K562 (cell line): ENCODE measurements at regions not wholly inside any gene's neighbourhood (a gene's known extent, or its start where the extent isn't known, plus 50 kb on each side); places are given as distances from the start of the nearest gene placed in this dataset.

Source experiments
- ATAC-seq: fragments of 200-7000 bp; cut with Tn5 transposase; 3 replicates; pipeline ENCODE4 v1.9.1; 2020; ENCODE audit warnings: moderate library complexity
- BruUV-seq: library from RNA; stranded (reverse); fragments of 400-500 nt; replicated peaks from 2 replicates; lab custom pipeline; 2021; lab: Mats Ljungman, UMichigan
- CTCF ChIA-PET: fragments of 300-600 bp; formaldehyde crosslinking; extraction: SDS; loops from one replicate; lab custom pipeline; 2021; ENCODE audit warnings: low intra/inter-chr PET ratio; lab: Yijun Ruan, JAX
- POLR2A ChIA-PET: fragments of 300-600, 350-650 bp; sonication (Branson Sonifier 250); formaldehyde crosslinking; extraction: SDS; loops from one replicate; lab custom pipeline; 2021; ENCODE audit warnings: antibody characterized with exemption, inconsistent platforms; lab: Yijun Ruan, JAX
- DNase-seq, 4 experiments: peaks; one replicate each; pipeline versions ENCODE4 v3.0.0 to v3.0.0-alpha.2; 2011 to 2018; ENCODE audit warnings: low spot score in 3 of 4, mixed read lengths in 3 of 4; ENCODE audit errors: extremely low read depth in 1 of 4
- FAIRE-seq: peaks from 2 replicates; lab custom pipeline; 2011; peaks lifted over from hg19 to GRCh38; lab: Jason Lieb, UNC
- H2AFZ ChIP-seq: 2 replicates; pipeline ENCODE4 v1.6.0; 2011; ENCODE audit warnings: low read depth, low read length, control low read depth, inconsistent platforms
- H3K27ac ChIP-seq: fragments of 200-600 bp; 3 replicates; pipeline ENCODE4 v1.8.0; 2011; ENCODE audit warnings: low read depth, mild to moderate bottlenecking, control low read depth, inconsistent platforms, low read length, moderate library complexity, mixed read lengths; ENCODE audit errors: extremely low read depth
- H3K27me3 ChIP-seq, 2 experiments: fragments of 300-600 bp in 1 of 2; 2 replicates in 1 of 2; 3 replicates in 1 of 2; pipeline versions ENCODE4 v1.6.0 to v1.8.0; 2011; ENCODE audit warnings: inconsistent platforms in 2 of 2, low read length in 2 of 2, mild to moderate bottlenecking in 1 of 2, mixed read lengths in 1 of 2, moderate library complexity in 1 of 2; ENCODE audit not compliant: control insufficient read depth in 2 of 2, insufficient read depth in 2 of 2
- H3K36me3 ChIP-seq: fragments of 300-600 bp; 3 replicates; pipeline ENCODE4 v1.8.0; 2011; ENCODE audit warnings: mild to moderate bottlenecking, low read length, inconsistent platforms; ENCODE audit not compliant: control insufficient read depth, insufficient read depth
- H3K4me1 ChIP-seq, 2 experiments: fragments of 200-600 bp in 1 of 2; replicated peaks in 1 of 2; 2 replicates in 1 of 2; 3 replicates in 1 of 2; pipeline versions ENCODE4 v1.5.1 to v1.8.0; 2011; ENCODE audit warnings: inconsistent platforms in 2 of 2, low read length in 2 of 2, mild to moderate bottlenecking in 1 of 2, mixed read lengths in 1 of 2, moderate library complexity in 1 of 2; ENCODE audit not compliant: control insufficient read depth in 2 of 2, insufficient read depth in 2 of 2
- H3K4me2 ChIP-seq: 2 replicates; pipeline ENCODE4 v1.6.1; 2011; ENCODE audit warnings: low read length, control low read depth, inconsistent platforms, mixed read lengths; ENCODE audit not compliant: insufficient read depth
- H3K4me3 ChIP-seq: fragments of 200-600 bp; sonication (generic), shearing (Covaris generic); 2 replicates; pipeline ENCODE4 v1.5.1; 2016; ENCODE audit warnings: control low read depth, inconsistent platforms
- H3K79me2 ChIP-seq: fragments of 200-600 bp; 3 replicates; pipeline ENCODE4 v1.8.0; 2011; ENCODE audit warnings: low read length, inconsistent platforms; ENCODE audit not compliant: control insufficient read depth, insufficient read depth
- H3K9ac ChIP-seq, 2 experiments: 2 replicates each; pipeline versions ENCODE4 v1.6.0 to v1.6.1; 2011; ENCODE audit warnings: low read depth in 2 of 2, low read length in 2 of 2, control low read depth in 1 of 2, inconsistent platforms in 1 of 2, mild to moderate bottlenecking in 1 of 2, mixed read lengths in 1 of 2; ENCODE audit not compliant: insufficient read depth in 1 of 2
- H3K9me1 ChIP-seq: one replicate; pipeline ENCODE4 v1.6.0; 2011; ENCODE audit warnings: inconsistent platforms, mild to moderate bottlenecking, low read length, moderate library complexity; ENCODE audit not compliant: control insufficient read depth, insufficient read depth
- H3K9me3 ChIP-seq: replicated peaks from 2 replicates; pipeline ENCODE4 v1.5.1; 2011; ENCODE audit warnings: low read depth, low read length, inconsistent platforms; ENCODE audit not compliant: control insufficient read depth, insufficient read depth
- H4K20me1 ChIP-seq: replicated peaks from 2 replicates; pipeline ENCODE4 v1.6.1; 2011; ENCODE audit warnings: low read length, inconsistent platforms, mixed read lengths; ENCODE audit not compliant: control insufficient read depth, insufficient read depth
- ATF7 ChIP-seq: fragments of 450-650 bp; IDR thresholded peaks from 2 replicates; pipeline ENCODE4 v1.7.1; 2014; ENCODE audit warnings: mild to moderate bottlenecking, moderate library complexity
- CC2D1A ChIP-seq: fragments of 450-650 bp; IDR thresholded peaks from 2 replicates; pipeline ENCODE4 v1.6.1; 2017; ENCODE audit warnings: mild to moderate bottlenecking
- NCOA2 ChIP-seq, 2 experiments: fragments of 450-650 bp; IDR thresholded peaks; 2 replicates each; pipeline ENCODE4 v1.6.1; 2018; ENCODE audit warnings: mild to moderate bottlenecking in 2 of 2, moderate library complexity in 1 of 2; ENCODE audit not compliant: partially characterized antibody in 2 of 2
- NONO ChIP-seq, 2 experiments: fragments of 200-400 bp in 1 of 2; fragments of 450-650 bp in 1 of 2; formaldehyde crosslinking in 1 of 2; IDR thresholded peaks; 2 replicates each; pipeline ENCODE4 v1.6.1; 2017; ENCODE audit warnings: low read depth in 2 of 2, mild to moderate bottlenecking in 2 of 2, moderate library complexity in 2 of 2, low read length in 1 of 2
- SIRT6 ChIP-seq: IDR thresholded peaks from one replicate; pipeline ENCODE4 v1.6.1; 2012; ENCODE audit warnings: low read depth, mild to moderate bottlenecking, control low read depth, inconsistent platforms, low read length, moderate library complexity
- TBP ChIP-seq: optimal IDR thresholded peaks from 2 replicates; pipeline ENCODE3; 2011; ENCODE audit warnings: low read depth, low read length, improper control_type of control experiment
- ZBTB2 ChIP-seq: fragments of 450-650 bp; IDR thresholded peaks from 2 replicates; pipeline ENCODE4 v1.6.1; 2016; ENCODE audit warnings: antibody characterized with exemption
- ZNF174 ChIP-seq: fragments of 250-450 bp; sonication (Bioruptor Pico); IDR thresholded peaks from 2 replicates; pipeline ENCODE4 v1.4.0; 2020; ENCODE audit warnings: mild to moderate bottlenecking
- ZNF436 ChIP-seq: fragments of 250-450, 450-650 bp; sonication (Bioruptor Pico); formaldehyde crosslinking; IDR thresholded peaks from 2 replicates; pipeline ENCODE4 v1.7.0; 2020; ENCODE audit warnings: mild to moderate bottlenecking
- ZNF445 ChIP-seq: fragments of 250-450 bp; sonication (Bioruptor Pico); IDR thresholded peaks from 2 replicates; pipeline ENCODE4 v1.4.0; 2020; ENCODE audit warnings: low read depth, mild to moderate bottlenecking, moderate library complexity
- ZNF561 ChIP-seq: fragments of 450-650 bp; formaldehyde crosslinking; conservative IDR thresholded peaks from 2 replicates; pipeline ENCODE4 v1.4.0; 2020; ENCODE audit warnings: mild to moderate bottlenecking, moderate library complexity
- WGBS: fragments of 100-300 bp; shearing (Covaris generic); methylation state at CpG from one replicate; pipeline ENCODE4 v1.1.6; 2016; ENCODE audit warnings: low coverage, mixed read lengths; ENCODE audit not compliant: insufficient coverage; ENCODE audit errors: missing lambda C conversion rate; 5-methylcytosine and 5-hydroxymethylcytosine counted together
- in situ Hi-C: fragments of 300-500 bp; cut with MboI; formaldehyde crosslinking; loops from 4 replicates; pipeline ENCODE4 v1.15.0; 2018; ENCODE audit warnings: inconsistent platforms, mixed read lengths
- intact Hi-C: fragments of 100-400 bp; cut with micrococcal nuclease; formaldehyde crosslinking; loops from 2 replicates; pipeline ENCODE4 v1.14.2; 2022
- TF ChIP-seq, protein P1 (sequence below), 3 experiments: IDR thresholded peaks in 2 of 3; conservative IDR thresholded peaks in 1 of 3; 2 replicates each; pipeline ENCODE4 v1.5.1; 2011 to 2012; ENCODE audit warnings: low read length in 3 of 3, mild to moderate bottlenecking in 3 of 3, control low read depth in 2 of 3, improper control_type of control experiment in 1 of 3, inconsistent platforms in 1 of 3, low read depth in 1 of 3, mixed read lengths in 1 of 3, moderate library complexity in 1 of 3; ENCODE audit not compliant: insufficient read depth in 2 of 3
- TF ChIP-seq, protein P2 (sequence below): sonication (generic); formaldehyde crosslinking; IDR thresholded peaks from 2 replicates; pipeline ENCODE4 v1.8.1; 2023; ENCODE audit warnings: mild to moderate bottlenecking, missing genetic modification reagents
- TF ChIP-seq, protein P3 (sequence below), 2 experiments: fragments of 450-650 bp in 1 of 2; IDR thresholded peaks; 2 replicates each; pipeline ENCODE4 v1.6.1; 2011 to 2017; ENCODE audit warnings: low read depth in 2 of 2, antibody characterized with exemption in 1 of 2, borderline replicate concordance in 1 of 2, low read length in 1 of 2, mild to moderate bottlenecking in 1 of 2, mixed read lengths in 1 of 2; ENCODE audit not compliant: control insufficient read depth in 1 of 2

GRCh38 chr10:78596556-78596955 is 472.2 kb upstream of the ZMIZ1 start:
- H3K4me3 ChIP-seq: no peak overlapping the region
- H3K4me1 ChIP-seq: no peaks in the 10 kb centered on the region
- WGBS: 0% methylated on average over 2 of the region's 2 CpGs
- TF ChIP-seq TBP (no peak), ZNF561 (CRISPR knock-in tag) (no peak), SIRT6 (no peak), ZNF445 (CRISPR knock-in tag) (no peak), ZNF174 (CRISPR knock-in tag) (no peak), NCOA2 (IDR thresholded peaks at IDR 0.05; ENCODE audit: partially characterized antibody in 2 of 2) (no peak), NONO (IDR thresholded peaks at IDR 0.05; ENCODE audit: low read depth in 2 of 2, low read length in 1 of 2) (no peak), CC2D1A (no peak), ZBTB2 (no peak), ZNF436 (CRISPR knock-in tag) (no peak), ATF7 (no peak)
- TF ChIP-seq, protein P1, sequence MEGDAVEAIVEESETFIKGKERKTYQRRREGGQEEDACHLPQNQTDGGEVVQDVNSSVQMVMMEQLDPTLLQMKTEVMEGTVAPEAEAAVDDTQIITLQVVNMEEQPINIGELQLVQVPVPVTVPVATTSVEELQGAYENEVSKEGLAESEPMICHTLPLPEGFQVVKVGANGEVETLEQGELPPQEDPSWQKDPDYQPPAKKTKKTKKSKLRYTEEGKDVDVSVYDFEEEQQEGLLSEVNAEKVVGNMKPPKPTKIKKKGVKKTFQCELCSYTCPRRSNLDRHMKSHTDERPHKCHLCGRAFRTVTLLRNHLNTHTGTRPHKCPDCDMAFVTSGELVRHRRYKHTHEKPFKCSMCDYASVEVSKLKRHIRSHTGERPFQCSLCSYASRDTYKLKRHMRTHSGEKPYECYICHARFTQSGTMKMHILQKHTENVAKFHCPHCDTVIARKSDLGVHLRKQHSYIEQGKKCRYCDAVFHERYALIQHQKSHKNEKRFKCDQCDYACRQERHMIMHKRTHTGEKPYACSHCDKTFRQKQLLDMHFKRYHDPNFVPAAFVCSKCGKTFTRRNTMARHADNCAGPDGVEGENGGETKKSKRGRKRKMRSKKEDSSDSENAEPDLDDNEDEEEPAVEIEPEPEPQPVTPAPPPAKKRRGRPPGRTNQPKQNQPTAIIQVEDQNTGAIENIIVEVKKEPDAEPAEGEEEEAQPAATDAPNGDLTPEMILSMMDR (IDR thresholded peaks at IDR 0.05 in 2 of 3, conservative IDR thresholded peaks at IDR 0.05 in 1 of 3; ENCODE audit: insufficient read depth in 2 of 3, low read depth in 1 of 3, low read length in 3 of 3): no peak
- TF ChIP-seq, protein P2, sequence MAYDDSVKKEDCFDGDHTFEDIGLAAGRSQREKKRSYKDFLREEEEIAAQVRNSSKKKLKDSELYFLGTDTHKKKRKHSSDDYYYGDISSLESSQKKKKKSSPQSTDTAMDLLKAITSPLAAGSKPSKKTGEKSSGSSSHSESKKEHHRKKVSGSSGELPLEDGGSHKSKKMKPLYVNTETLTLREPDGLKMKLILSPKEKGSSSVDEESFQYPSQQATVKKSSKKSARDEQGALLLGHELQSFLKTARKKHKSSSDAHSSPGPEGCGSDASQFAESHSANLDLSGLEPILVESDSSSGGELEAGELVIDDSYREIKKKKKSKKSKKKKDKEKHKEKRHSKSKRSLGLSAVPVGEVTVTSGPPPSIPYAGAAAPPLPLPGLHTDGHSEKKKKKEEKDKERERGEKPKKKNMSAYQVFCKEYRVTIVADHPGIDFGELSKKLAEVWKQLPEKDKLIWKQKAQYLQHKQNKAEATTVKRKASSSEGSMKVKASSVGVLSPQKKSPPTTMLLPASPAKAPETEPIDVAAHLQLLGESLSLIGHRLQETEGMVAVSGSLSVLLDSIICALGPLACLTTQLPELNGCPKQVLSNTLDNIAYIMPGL (CRISPR knock-in tag): no peak
- TF ChIP-seq, protein P3, sequence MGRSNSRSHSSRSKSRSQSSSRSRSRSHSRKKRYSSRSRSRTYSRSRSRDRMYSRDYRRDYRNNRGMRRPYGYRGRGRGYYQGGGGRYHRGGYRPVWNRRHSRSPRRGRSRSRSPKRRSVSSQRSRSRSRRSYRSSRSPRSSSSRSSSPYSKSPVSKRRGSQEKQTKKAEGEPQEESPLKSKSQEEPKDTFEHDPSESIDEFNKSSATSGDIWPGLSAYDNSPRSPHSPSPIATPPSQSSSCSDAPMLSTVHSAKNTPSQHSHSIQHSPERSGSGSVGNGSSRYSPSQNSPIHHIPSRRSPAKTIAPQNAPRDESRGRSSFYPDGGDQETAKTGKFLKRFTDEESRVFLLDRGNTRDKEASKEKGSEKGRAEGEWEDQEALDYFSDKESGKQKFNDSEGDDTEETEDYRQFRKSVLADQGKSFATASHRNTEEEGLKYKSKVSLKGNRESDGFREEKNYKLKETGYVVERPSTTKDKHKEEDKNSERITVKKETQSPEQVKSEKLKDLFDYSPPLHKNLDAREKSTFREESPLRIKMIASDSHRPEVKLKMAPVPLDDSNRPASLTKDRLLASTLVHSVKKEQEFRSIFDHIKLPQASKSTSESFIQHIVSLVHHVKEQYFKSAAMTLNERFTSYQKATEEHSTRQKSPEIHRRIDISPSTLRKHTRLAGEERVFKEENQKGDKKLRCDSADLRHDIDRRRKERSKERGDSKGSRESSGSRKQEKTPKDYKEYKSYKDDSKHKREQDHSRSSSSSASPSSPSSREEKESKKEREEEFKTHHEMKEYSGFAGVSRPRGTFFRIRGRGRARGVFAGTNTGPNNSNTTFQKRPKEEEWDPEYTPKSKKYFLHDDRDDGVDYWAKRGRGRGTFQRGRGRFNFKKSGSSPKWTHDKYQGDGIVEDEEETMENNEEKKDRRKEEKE (IDR thresholded peaks at IDR 0.05; ENCODE audit: borderline replicate concordance in 1 of 2, control insufficient read depth in 1 of 2, low read depth in 2 of 2, low read length in 1 of 2): no peak
- no peak overlapping the region for H2AFZ ChIP-seq
- no peak for FAIRE-seq
- no peak overlapping the region for H3K4me2 ChIP-seq
- peaks cover 2 to 13% of the 10 kb centered on the region in 2 experiments; a peak in 2 of 5 replicates for H3K27me3 ChIP-seq
- H3K79me2 ChIP-seq: no peaks in the 10 kb centered on the region
- H3K9ac ChIP-seq: no peak overlapping the region
- H3K9me3 ChIP-seq: no peaks in the 10 kb centered on the region
- intact Hi-C loops (no loop called here), in situ Hi-C loops (no loop called here)
- H3K36me3 ChIP-seq: no peaks in the 10 kb centered on the region
- BruUV-seq: no TSS peak
- CTCF ChIA-PET: no interaction called here
- no peak for ATAC-seq
- H3K27ac ChIP-seq: no peak overlapping the region
- DNase-seq: no peak
- H4K20me1 ChIP-seq: no peaks in the 10 kb centered on the region
- H3K9me1 ChIP-seq: no peaks in the 10 kb centered on the region
- POLR2A ChIA-PET: no interaction called here
